Natural killer cell treated with Interleukin-12 subunit alpha and Interleukin-12 subunit beta and Interleukin-15 and Interleukin-18, amount 100 ng/mL, for 72 hours (primary cell): ENCODE measurements at regions not wholly inside any gene's neighbourhood (a gene's known extent, or its start where the extent isn't known, plus 50 kb on each side); places are given as distances from the start of the nearest gene placed in this dataset.
"Not testable (repeated sequence)": the region's sequence is repeated elsewhere in the genome, so short reads cannot be mapped to it uniquely, and the experiment has no call there.

ENCODE experiments used
- ATAC-seq, 2 donors: fragments of 150-1000 bp; cut with Tn5 transposase in 1 of 2; sonication (Bioruptor Pico), chemical (Tn5 transposase) in 1 of 2; 2 replicates each; pipeline ENCODE4 v1.10.0; 2021
- DNase-seq: peaks from one replicate; pipeline ENCODE4 v3.0.0; 2022; ENCODE audit warnings: low spot score
- H3K27ac Mint-ChIP-seq, 2 donors: 1 replicate in 1 of 2; 2 replicates in 1 of 2; pipeline ENCODE4 v1.8.0; 2022; ENCODE audit warnings: mixed read lengths in 2 of 2, mild to moderate bottlenecking in 1 of 2, moderate library complexity in 1 of 2
- H3K27me3 Mint-ChIP-seq, 2 donors: 1 replicate in 1 of 2; 2 replicates in 1 of 2; pipeline ENCODE4 v1.8.0; 2022; ENCODE audit warnings: mixed read lengths in 2 of 2
- H3K36me3 Mint-ChIP-seq: one replicate; pipeline ENCODE4 v1.8.0; 2022; ENCODE audit warnings: mixed read lengths
- H3K4me1 Mint-ChIP-seq, 2 donors: 1 replicate in 1 of 2; 2 replicates in 1 of 2; pipeline ENCODE4 v1.8.0; 2022; ENCODE audit warnings: low read depth in 2 of 2, mixed read lengths in 2 of 2, mild to moderate bottlenecking in 1 of 2
- H3K4me3 Mint-ChIP-seq: one replicate; pipeline ENCODE4 v1.8.0; 2022; ENCODE audit warnings: mixed read lengths
- H3K9me3 Mint-ChIP-seq: 2 replicates; pipeline ENCODE4 v1.8.0; 2022; ENCODE audit warnings: mixed read lengths

- no peak overlapping the region for H3K27ac Mint-ChIP-seq
- peaks cover 13% of the 10 kb centered on the region for H3K9me3 Mint-ChIP-seq
- H3K36me3 Mint-ChIP-seq = no peaks in the 10 kb centered on the region
- H3K4me1 Mint-ChIP-seq = no peaks in the 10 kb centered on the region
- H3K4me3 Mint-ChIP-seq = no peak overlapping the region
- DNase-seq (no peak), ATAC-seq (no peak)
- no peaks in the 10 kb centered on the region for H3K27me3 Mint-ChIP-seq
Observed at GRCh38 chr1:177703888-177704446, 265.9 kb downstream of the SEC16B start.

- no peak for ATAC-seq
- no peaks in the 10 kb centered on the region for H3K27me3 Mint-ChIP-seq
- DNase-seq = no peak
- H3K9me3 Mint-ChIP-seq = peaks cover 10% of the 10 kb centered on the region
- H3K36me3 Mint-ChIP-seq = no peaks in the 10 kb centered on the region
- no peak overlapping the region for H3K4me3 Mint-ChIP-seq
- no peaks in the 10 kb centered on the region for H3K4me1 Mint-ChIP-seq
- no peak overlapping the region for H3K27ac Mint-ChIP-seq
Observed at GRCh38 chr1:177701654-177702353, 268.1 kb downstream of the SEC16B start.

GRCh38 chr1:177700856-177701255, 269.0 kb downstream of the SEC16B start:
- Mint-ChIP-seq H3K36me3 (no peaks in the 10 kb centered on the region), H3K4me3 (no peak overlapping the region), H3K9me3 (peaks cover 10% of the 10 kb centered on the region)

GRCh38 chr1:177690996-177691395, 278.9 kb downstream of the SEC16B start:
- no peaks in the 10 kb centered on the region for H3K4me1 Mint-ChIP-seq
- H3K27ac Mint-ChIP-seq = no peak overlapping the region
- H3K9me3 Mint-ChIP-seq = peaks cover 32% of the 10 kb centered on the region
- peaks cover 19% of the 10 kb centered on the region for H3K36me3 Mint-ChIP-seq
- no peak for ATAC-seq
- no peaks in the 10 kb centered on the region for H3K27me3 Mint-ChIP-seq
- H3K4me3 Mint-ChIP-seq = no peak overlapping the region
- no peak for DNase-seq

More at GRCh38 chr1:177700856-177701255, 269.0 kb downstream of the SEC16B start:
- H3K4me1 Mint-ChIP-seq = no peaks in the 10 kb centered on the region
- DNase-seq (no peak), ATAC-seq (no peak)
- H3K27me3 Mint-ChIP-seq = no peaks in the 10 kb centered on the region
- H3K27ac Mint-ChIP-seq = no peak overlapping the region

- Mint-ChIP-seq H3K27ac (no peak overlapping the region), H3K27me3 (no peaks in the 10 kb centered on the region), H3K9me3 (peaks cover 27% of the 10 kb centered on the region), H3K36me3 (peaks cover 17% of the 10 kb centered on the region), H3K4me3 (no peak overlapping the region), H3K4me1 (no peaks in the 10 kb centered on the region)
- no peak for ATAC-seq
- no peak for DNase-seq
Observed at GRCh38 chr1:177687544-177687943, 282.3 kb downstream of the SEC16B start.

GRCh38 chr1:177686933-177687332, 282.9 kb downstream of the SEC16B start:
- ATAC-seq (no peak), DNase-seq (no peak)
- Mint-ChIP-seq H3K27me3 (no peaks in the 10 kb centered on the region), H3K36me3 (peaks cover 13% of the 10 kb centered on the region), H3K4me3 (no peak overlapping the region), H3K9me3 (peaks cover 25% of the 10 kb centered on the region), H3K27ac (no peak overlapping the region), H3K4me1 (no peaks in the 10 kb centered on the region)

- Mint-ChIP-seq H3K36me3 (no peaks in the 10 kb centered on the region), H3K9me3 (peaks cover 6% of the 10 kb centered on the region), H3K27me3 (no peaks in the 10 kb centered on the region), H3K4me1 (no peaks in the 10 kb centered on the region), H3K4me3 (no peak overlapping the region), H3K27ac (no peak overlapping the region)
- ATAC-seq (no peak), DNase-seq (no peak)
Observed at GRCh38 chr1:177669161-177669560, 300.7 kb downstream of the SEC16B start.

- no peak overlapping the region for H3K4me3 Mint-ChIP-seq
- no peak for ATAC-seq
- H3K36me3 Mint-ChIP-seq = no peaks in the 10 kb centered on the region
- H3K27ac Mint-ChIP-seq = no peak overlapping the region
- peaks cover 14% of the 10 kb centered on the region for H3K9me3 Mint-ChIP-seq
- no peaks in the 10 kb centered on the region for H3K27me3 Mint-ChIP-seq
- DNase-seq = no peak
- no peaks in the 10 kb centered on the region for H3K4me1 Mint-ChIP-seq
Observed at GRCh38 chr1:177665935-177666334, 303.9 kb downstream of the SEC16B start.

GRCh38 chr1:177664742-177665141, 305.1 kb downstream of the SEC16B start:
- peaks cover 17% of the 10 kb centered on the region for H3K9me3 Mint-ChIP-seq
- not testable (repeated sequence) for ATAC-seq, DNase-seq, H3K36me3 Mint-ChIP-seq, H3K27ac Mint-ChIP-seq, H3K4me1 Mint-ChIP-seq, H3K27me3 Mint-ChIP-seq, H3K4me3 Mint-ChIP-seq

GRCh38 chr1:177660188-177660587, 309.7 kb downstream of the SEC16B start:
- DNase-seq = no peak
- no peak for ATAC-seq
- Mint-ChIP-seq H3K4me1 (no peaks in the 10 kb centered on the region), H3K27ac (no peak overlapping the region), H3K4me3 (no peak overlapping the region), H3K27me3 (no peaks in the 10 kb centered on the region), H3K36me3 (peaks cover 4% of the 10 kb centered on the region), H3K9me3 (peaks cover 28% of the 10 kb centered on the region)

- peaks cover 28% of the 10 kb centered on the region for H3K9me3 Mint-ChIP-seq
- ATAC-seq (no peak), DNase-seq (no peak)
- no peak overlapping the region for H3K4me3 Mint-ChIP-seq
- H3K27ac Mint-ChIP-seq = no peak overlapping the region
- no peaks in the 10 kb centered on the region for H3K4me1 Mint-ChIP-seq
- H3K27me3 Mint-ChIP-seq = no peaks in the 10 kb centered on the region
- peaks cover 4% of the 10 kb centered on the region for H3K36me3 Mint-ChIP-seq
Observed at GRCh38 chr1:177659281-177659680, 310.6 kb downstream of the SEC16B start.

- peaks cover 4% of the 10 kb centered on the region for H3K36me3 Mint-ChIP-seq
- ATAC-seq (no peak), DNase-seq (no peak)
- peaks cover 33% of the 10 kb centered on the region for H3K9me3 Mint-ChIP-seq
- no peak overlapping the region for H3K4me3 Mint-ChIP-seq
- H3K27me3 Mint-ChIP-seq = no peaks in the 10 kb centered on the region
- H3K4me1 Mint-ChIP-seq = no peaks in the 10 kb centered on the region
- no peak overlapping the region for H3K27ac Mint-ChIP-seq
Observed at GRCh38 chr1:177656598-177656997, 313.3 kb downstream of the SEC16B start.

GRCh38 chr1:177650947-177651346, 318.9 kb downstream of the SEC16B start:
- Mint-ChIP-seq H3K4me3 (no peak overlapping the region), H3K9me3 (peaks cover 25% of the 10 kb centered on the region), H3K36me3 (peaks cover 4% of the 10 kb centered on the region), H3K4me1 (no peaks in the 10 kb centered on the region), H3K27ac (no peak overlapping the region), H3K27me3 (no peaks in the 10 kb centered on the region)
- ATAC-seq = no peak
- no peak for DNase-seq

GRCh38 chr1:177648731-177649265, 321.1 kb downstream of the SEC16B start:
- DNase-seq (no peak), ATAC-seq (no peak)
- Mint-ChIP-seq H3K36me3 (no peaks in the 10 kb centered on the region), H3K9me3 (peaks cover 26% of the 10 kb centered on the region), H3K27me3 (no peaks in the 10 kb centered on the region), H3K4me1 (no peaks in the 10 kb centered on the region), H3K4me3 (no peak overlapping the region), H3K27ac (no peak overlapping the region)
